C4-2B (cell line): ENCODE measurements at regions not wholly inside any gene's neighbourhood (a gene's known extent, or its start where the extent isn't known, plus 50 kb on each side); places are given as distances from the start of the nearest gene placed in this dataset.

Experiments
- ZFX ChIP-seq: fragments of 450-650 bp; IDR thresholded peaks from 2 replicates; pipeline ENCODE4 v1.6.1; 2017
- TF ChIP-seq, protein P1 (sequence below): fragments of 450-650 bp; conservative IDR thresholded peaks from 2 replicates; pipeline ENCODE4 v1.5.1; 2017; ENCODE audit warnings: mild to moderate bottlenecking

DNA sequence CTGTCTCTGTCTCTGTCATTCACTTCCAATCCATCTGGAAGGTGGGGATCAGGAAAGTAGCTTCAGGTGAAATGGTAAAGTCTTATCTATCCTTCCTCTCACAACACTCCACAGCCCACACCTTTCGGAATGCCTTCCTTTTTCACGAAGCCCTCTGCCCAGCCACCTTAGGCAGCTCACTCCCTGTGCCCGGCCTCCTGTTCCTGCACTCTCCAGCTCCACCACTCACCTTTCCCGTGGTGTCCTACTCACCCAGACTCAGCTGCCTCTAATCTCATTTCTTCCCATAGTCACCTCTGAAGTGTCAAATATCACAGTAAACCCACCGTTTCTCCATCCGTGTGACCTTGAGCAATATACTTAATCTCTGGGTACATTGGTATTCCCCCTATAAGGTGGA, 100.9 kb upstream of the C7orf33 start:
- TF ChIP-seq, protein P1, sequence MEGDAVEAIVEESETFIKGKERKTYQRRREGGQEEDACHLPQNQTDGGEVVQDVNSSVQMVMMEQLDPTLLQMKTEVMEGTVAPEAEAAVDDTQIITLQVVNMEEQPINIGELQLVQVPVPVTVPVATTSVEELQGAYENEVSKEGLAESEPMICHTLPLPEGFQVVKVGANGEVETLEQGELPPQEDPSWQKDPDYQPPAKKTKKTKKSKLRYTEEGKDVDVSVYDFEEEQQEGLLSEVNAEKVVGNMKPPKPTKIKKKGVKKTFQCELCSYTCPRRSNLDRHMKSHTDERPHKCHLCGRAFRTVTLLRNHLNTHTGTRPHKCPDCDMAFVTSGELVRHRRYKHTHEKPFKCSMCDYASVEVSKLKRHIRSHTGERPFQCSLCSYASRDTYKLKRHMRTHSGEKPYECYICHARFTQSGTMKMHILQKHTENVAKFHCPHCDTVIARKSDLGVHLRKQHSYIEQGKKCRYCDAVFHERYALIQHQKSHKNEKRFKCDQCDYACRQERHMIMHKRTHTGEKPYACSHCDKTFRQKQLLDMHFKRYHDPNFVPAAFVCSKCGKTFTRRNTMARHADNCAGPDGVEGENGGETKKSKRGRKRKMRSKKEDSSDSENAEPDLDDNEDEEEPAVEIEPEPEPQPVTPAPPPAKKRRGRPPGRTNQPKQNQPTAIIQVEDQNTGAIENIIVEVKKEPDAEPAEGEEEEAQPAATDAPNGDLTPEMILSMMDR: no peak
- no peak for TF ChIP-seq ZFX
